Esophagus muscularis mucosa (tissue), 2 donors: ENCODE measurements at regions not wholly inside any gene's neighbourhood (a gene's known extent, or its start where the extent isn't known, plus 50 kb on each side); places are given as distances from the start of the nearest gene placed in this dataset.

ENCODE experiments used
- POLR2A ChIP-seq: fragments of 450-650 bp; IDR thresholded peaks from one replicate; pipeline ENCODE4 v1.6.1; 2017; ENCODE audit warnings: antibody characterized with exemption, moderate library complexity, mild to moderate bottlenecking, low read depth
- POLR2AphosphoS5 ChIP-seq, 2 donors: sonication (generic); formaldehyde crosslinking; IDR thresholded peaks; one replicate each; pipeline ENCODE4 v1.6.1; 2017; ENCODE audit warnings: antibody characterized with exemption in 2 of 2

- TF ChIP-seq POLR2A (no peak), POLR2AphosphoS5 (IDR thresholded peaks at IDR 0.05) (no peak)
Observed at GRCh38 chr6:54619102-54619501, 227.5 kb upstream of the FAM83B start.
